ENCODE measurements at regions not wholly inside any gene's neighbourhood (a gene's known extent, or its start where the extent isn't known, plus 50 kb on each side); places are given as distances from the start of the nearest gene placed in this dataset.

DNA sequence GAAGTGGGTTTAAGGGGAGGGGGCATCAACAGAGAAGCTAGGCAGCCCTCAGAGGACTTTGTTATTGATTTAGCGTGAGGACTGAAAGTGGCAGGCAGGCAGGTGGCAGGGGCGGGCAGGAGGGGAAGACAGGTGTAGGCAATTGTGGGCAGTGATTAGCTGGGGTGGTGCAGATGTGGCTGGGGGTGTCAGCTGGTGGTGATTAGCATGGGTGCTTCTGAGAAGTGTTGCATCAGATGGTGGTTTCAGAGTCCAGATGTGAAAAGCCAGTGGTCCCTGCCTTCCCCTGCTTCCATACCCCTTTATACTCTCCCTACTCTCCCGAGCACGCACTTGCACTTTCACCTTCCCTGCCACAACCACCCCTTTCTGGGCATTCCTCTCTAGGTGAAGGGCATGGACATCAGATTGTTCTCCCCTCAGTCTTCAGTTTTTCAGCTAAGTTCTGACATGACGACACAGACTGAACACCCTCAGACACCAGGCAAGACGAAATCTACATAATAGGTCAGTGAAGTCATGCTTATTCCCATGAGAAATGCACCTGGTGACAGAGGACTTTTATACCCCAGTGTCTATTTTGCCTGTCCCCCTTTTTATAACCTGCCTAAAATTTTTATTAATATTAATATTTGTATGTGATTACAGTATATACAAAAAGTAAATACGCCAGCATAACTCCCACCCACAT lies 435.7 kb upstream of the CADM1 start:
- DNase-seq, result peak; percentile 92

- no peak for DNase-seq
These were observed 435.0 kb upstream of the CADM1 start for GRCh38 chr11:115939104-115939730.

DNA sequence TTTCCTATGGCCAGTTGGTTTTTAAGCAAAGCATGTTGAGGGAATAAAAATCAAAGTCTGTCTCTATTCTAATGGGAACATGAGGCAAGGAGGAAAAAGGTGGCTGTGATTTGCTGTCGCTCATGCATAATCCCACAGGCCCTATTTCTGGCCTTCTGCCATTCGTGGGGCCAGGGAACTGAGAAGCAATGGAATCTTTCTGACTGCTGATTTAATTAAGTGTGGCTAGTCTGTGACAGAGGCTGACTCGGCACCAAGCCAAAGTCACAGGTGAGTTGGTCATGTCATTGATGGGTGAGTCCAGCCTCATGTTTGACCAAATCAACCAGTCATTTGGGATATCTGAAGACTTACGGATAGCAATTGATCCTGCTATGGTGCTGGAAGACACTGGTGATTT lies 429.3 kb upstream of the CADM1 start:
- DNase-seq, result no peak

GRCh38 chr11:115931548-115932083 lies 427.4 kb upstream of the CADM1 start:
- DNase-seq, result no peak

DNA sequence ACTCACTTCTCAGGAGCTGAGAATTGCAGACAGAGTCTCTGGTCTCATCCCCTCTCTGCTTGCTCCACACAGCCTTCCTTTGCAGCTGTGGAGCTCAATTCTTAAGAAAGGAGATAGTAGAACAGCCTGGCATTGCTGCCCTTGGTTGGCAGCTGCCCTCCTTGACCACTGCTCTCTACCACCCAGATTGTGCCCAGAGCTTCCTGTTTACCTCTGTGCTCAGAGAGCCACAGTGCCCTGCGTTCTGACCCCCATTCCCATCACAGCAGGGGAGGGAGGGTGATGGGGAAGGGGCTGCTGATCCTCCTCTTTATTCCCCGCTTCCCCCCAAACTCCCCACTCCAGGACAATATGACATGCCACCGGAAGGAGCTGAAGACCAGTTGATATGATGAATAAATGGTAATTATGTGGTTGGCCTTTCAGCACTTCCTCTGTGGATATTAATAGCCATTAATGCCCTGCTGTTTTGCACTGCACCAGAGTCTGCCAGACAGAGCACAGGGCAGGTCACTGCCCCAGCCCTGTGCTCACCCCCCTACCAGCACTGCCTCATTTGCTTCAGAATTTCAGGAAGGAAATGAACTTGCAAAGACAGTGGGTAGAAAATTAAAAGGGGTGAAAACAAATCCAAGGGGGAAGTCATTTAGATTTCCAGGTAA lies 426.8 kb upstream of the CADM1 start:
- no peak for DNase-seq

DNA sequence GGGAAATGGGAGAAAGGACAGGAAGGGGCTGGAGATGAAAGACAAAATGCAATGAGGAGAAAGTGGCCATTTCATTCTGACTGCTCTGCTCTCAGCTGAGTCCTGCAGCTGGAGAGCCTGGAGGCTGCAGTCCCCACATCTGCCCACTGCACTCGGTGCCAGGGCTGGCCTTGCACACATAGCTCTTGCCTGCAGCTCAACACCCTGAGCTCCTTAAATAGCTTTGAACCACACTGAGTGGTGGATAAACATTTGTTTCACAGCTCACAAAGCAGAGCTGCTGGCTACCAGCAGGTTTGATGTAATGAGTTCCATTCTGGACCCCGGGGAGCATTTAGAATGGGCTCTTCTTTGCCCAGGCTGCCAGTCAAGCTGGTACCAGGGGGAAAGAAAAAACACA lies 426.1 kb upstream of the CADM1 start:
- DNase-seq, result no peak

DNA sequence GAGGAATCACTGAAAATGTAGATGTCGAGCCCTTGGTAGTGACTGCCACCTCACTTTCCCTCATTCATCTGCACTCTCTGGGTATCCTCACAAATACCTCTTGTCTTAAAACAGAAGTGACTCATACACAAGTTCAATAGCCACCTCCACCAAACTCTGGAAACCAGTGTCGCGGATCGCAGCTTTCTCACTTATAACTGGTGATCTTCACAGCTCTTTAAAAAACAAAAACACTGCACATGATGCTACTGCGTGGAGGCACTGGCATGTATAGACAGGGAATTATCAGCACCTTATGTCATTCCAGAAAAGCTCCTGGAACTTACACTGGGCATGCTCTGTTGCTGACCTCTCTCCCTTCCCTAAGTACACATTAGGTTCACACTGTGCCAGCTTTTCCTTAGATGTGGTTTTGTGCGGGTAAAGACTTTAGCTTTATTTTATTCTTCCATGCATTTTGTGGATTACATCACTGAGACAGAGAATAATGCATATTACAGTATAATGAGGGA lies 425.5 kb upstream of the CADM1 start:
- no peak for DNase-seq

- no peak for DNase-seq
These were observed 424.6 kb upstream of the CADM1 start for GRCh38 chr11:115928811-115929210.

- DNase-seq, result no peak
These were observed 423.7 kb upstream of the CADM1 start for GRCh38 chr11:115927823-115928329.

DNA sequence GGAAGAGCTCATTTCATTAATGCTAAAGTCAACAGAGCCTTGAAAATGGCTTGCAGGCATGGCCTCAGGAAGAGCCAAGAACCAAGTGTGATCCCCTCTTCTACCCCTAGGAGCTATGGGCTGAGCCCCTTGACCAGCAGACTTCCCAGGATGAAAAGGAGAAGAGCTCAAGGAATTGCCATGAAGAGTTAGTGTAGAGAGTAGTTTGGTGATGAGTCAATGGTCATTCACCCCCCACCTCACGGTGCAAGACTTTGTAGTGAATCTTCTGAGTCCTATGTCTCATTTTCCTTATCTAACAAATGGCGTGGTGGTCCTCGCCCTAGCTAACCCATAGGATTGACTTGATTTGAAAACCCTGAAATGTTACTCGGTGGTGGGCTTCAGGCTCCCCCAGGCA lies 422.4 kb upstream of the CADM1 start:
- DNase-seq, result no peak

- DNase-seq, result no peak
These were observed 421.9 kb upstream of the CADM1 start for GRCh38 chr11:115926138-115926537.

DNA sequence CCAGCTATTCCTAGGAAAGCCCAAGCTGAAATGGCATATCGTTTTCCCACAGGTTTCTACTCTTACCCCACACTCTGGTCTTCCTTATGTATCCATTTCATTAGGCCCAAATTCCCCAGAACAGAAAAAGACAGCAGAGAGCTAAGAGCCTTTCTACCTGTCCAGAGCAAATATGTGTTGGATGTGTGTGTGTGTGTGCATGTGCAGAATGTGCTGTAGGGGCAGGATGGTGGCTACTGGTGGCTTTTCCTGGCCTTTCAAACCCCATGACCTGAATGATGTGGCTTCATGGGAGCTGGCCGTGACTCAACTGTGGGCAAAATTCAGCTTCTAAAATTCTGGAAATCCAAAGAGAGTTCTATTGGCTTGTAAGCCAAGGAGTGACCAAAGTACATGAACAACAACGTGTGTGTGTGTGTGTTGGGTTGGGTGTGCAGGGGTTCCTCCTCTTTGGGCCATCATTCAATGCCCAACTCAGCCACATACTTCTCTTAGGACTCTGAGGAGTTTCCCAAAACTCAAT lies 421.4 kb upstream of the CADM1 start:
- DNase-seq, result no peak

DNA sequence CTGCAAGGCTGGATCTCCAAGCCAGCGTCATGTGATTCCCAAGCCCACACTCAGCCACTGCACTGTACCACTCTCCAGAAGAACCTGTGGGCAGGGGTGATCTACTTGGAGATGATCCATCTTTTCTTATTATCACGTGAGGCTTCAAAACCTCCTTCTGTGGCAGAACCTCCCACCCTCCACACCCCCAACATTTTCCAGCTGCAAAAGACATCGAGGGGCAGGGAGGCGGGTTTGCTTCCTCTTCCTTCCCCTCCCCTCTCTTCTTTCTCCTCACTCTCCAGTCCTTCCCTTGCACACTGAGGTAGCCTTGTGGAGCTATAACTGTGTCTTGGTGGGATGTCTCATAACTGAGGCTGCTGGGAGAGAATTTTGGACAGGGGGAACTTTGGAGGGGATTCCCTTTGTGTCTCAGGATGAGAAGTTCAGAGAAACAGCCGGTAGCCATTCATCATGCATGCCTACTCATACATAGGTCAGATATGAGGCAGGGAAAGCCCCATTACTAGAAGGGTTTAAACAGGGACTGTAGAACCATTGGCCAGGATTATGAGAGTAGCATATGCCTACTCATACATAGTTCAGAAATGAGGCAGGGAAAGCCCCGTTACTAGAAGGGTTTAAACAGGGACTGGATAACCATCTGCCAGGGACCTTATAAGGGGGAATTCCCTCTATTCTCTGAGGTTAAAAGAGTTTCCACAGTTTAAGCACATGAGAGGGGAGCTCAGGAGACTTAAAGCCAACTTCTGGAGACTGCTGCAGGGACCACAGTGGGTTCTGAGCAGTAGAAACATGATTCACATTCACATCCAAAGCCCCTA lies 420.7 kb upstream of the CADM1 start:
- DNase-seq, result no peak

GRCh38 chr11:115922876-115923275 lies 418.7 kb upstream of the CADM1 start:
- no peak for DNase-seq

- no peak for DNase-seq
These were observed 417.8 kb upstream of the CADM1 start for GRCh38 chr11:115921986-115922385.

GRCh38 chr11:115921540-115921939 lies 417.3 kb upstream of the CADM1 start:
- DNase-seq, result no peak

DNA sequence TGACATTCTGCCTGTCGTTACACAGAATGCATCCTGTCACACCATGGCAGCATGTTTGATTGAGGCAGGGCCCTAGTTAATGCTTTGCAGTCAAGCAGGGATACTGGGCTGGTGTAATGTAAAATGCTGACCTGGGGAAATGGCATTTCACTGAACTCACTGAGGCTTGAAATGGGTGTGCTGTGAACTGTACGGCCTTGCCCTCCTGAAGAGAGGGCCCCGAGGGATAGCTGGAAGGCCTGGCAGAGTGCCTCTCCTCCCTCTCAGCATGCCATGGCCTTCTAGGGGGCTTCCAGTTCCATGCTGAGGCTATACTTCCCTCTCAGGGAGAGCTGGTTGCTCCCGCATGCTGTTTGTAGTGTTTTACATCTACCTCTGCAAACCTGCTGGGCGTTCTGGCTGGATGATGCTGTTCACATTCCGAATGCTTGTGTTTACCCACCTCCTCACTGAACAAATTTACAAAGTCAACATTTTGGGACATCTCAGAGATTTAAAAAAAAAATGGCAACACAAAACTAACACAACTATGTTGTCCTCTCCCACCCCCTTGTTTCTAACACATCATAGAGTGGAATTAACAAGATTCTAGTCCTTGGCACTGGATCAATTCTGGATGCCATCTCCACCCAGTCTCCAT lies 416.7 kb upstream of the CADM1 start:
- DNase-seq, result no peak

DNA sequence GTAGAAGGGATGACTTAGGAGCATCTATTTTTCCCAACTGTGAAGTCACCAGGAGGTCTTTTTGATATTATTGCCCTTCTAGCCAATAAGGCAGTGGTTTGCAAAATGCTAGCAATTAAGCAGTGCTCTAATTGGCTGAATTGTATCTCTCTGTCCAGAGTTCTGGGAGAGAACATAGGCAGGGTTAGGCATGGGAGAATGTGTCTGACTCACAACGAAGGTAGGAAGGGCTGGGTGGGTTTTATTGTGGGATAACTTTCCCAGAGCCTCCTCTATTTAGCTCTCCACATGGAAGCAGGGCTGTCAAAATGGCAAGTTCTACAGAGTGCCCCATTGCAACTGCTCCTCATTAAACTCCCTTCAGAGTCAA lies 415.9 kb upstream of the CADM1 start:
- no peak for DNase-seq

GRCh38 chr11:115919341-115920091 lies 415.3 kb upstream of the CADM1 start:
- no peak for DNase-seq

GRCh38 chr11:115918576-115918975 lies 414.4 kb upstream of the CADM1 start:
- no peak for DNase-seq

DNA sequence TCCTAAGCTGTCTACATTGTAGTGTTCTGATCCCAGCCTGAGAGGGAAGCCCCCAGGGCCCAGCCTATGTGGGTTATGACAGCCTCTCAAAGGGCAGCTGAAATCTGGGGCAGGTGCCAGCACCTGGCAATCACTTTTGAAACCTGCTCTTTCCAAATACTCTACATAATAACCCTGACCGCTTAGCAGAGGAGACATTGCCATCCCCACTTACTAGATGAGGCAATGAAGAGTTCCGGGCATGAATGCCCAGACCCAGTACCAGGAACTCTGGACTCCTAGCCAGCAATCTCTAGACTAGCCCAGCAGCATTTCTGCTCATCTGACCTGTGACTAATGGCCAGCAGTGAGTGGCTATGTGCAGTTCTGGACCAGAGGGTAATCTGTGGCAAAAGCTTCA lies 412.4 kb upstream of the CADM1 start:
- DNase-seq, result no peak
